Jurkat, Clone E6-1 (cell line): ENCODE measurements at regions not wholly inside any gene's neighbourhood (a gene's known extent, or its start where the extent isn't known, plus 50 kb on each side); places are given as distances from the start of the nearest gene placed in this dataset.

ENCODE experiments used
- DNase-seq: peaks from one replicate; pipeline ENCODE4 v3.0.0-alpha.2; 2011; ENCODE audit warnings: low read depth, low spot score
- H3K4me3 ChIP-seq: 2 replicates; pipeline ENCODE4 v1.5.1; 2011; ENCODE audit warnings: mild to moderate bottlenecking, low read length, control low read depth, moderate library complexity

GRCh38 chr2:75808793-75809535, 98.2 kb upstream of the GCFC2 start:
- DNase-seq: no peak
- no peak overlapping the region for H3K4me3 ChIP-seq

- no peak for DNase-seq
- no peak overlapping the region for H3K4me3 ChIP-seq
Measured at GRCh38 chr2:75807992-75808391, 97.3 kb upstream of the GCFC2 start.

DNA sequence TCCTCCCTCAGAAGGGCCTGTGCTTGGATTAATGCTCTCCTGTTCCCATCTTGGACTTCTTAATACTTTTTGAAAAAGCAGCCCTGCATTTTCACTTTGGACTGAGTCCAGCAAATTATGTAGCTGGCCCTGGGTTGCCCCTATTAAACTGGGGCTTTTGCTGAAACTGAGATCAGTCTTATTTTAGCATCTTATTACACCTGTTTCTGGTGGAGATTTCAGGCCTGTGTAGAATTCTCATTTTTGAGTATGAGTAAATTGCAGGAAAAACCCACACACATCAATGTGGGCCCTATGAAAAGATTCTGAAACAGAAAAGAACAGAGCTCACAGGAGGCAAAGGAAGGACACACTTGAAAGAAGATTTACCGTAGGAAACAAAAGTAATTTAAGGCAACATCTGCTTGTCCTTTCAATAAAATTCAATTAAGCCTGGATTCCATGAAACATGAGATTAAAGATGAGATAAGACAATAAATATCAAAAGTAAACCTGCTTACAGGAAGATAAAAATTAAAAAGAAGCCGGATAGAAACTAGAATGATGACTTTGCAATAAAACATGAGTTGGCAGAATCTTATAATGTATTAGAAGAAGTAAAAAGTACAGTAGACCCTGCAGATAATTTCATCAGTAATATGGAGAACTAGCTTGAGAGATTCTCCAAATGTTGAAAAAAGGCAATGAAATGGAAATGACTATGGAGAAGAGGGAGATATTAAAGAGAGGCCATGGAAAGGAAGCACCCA, 90.7 kb upstream of the GCFC2 start:
- DNase-seq: no peak
- no peak overlapping the region for H3K4me3 ChIP-seq

- DNase-seq: no peak
Measured at GRCh38 chr2:75800456-75800855, 89.7 kb upstream of the GCFC2 start.

GRCh38 chr2:75799859-75800258, 89.1 kb upstream of the GCFC2 start:
- no peak for DNase-seq
- no peak overlapping the region for H3K4me3 ChIP-seq

More at GRCh38 chr2:75800456-75800855, 89.7 kb upstream of the GCFC2 start:
- H3K4me3 ChIP-seq: no peak overlapping the region

DNA sequence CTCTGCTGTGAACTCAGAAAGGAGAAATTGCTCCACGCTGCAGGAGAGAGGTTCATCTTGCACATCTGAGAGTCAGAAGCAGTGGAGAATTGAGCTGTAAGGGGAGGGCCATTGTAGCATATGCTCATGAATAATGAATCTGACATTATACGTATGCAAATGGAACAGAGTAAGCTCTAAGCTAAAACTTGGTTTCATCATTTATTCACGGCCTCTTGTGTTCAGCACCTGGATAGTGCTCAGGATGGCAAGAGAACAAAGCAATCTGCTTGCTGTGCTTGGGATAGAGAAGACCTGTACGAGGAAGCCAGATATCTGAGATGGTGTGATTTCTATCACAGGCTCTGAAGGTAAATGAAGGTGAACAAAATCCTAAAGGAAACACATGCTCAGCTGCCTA, 87.9 kb upstream of the GCFC2 start:
- H3K4me3 ChIP-seq: no peak overlapping the region
- no peak for DNase-seq

GRCh38 chr2:75792996-75793395, 82.3 kb upstream of the GCFC2 start:
- H3K4me3 ChIP-seq: no peak overlapping the region
- DNase-seq: no peak

- no peak for DNase-seq
- H3K4me3 ChIP-seq: no peak overlapping the region
Measured at GRCh38 chr2:75792146-75792545, 81.4 kb upstream of the GCFC2 start.

DNA sequence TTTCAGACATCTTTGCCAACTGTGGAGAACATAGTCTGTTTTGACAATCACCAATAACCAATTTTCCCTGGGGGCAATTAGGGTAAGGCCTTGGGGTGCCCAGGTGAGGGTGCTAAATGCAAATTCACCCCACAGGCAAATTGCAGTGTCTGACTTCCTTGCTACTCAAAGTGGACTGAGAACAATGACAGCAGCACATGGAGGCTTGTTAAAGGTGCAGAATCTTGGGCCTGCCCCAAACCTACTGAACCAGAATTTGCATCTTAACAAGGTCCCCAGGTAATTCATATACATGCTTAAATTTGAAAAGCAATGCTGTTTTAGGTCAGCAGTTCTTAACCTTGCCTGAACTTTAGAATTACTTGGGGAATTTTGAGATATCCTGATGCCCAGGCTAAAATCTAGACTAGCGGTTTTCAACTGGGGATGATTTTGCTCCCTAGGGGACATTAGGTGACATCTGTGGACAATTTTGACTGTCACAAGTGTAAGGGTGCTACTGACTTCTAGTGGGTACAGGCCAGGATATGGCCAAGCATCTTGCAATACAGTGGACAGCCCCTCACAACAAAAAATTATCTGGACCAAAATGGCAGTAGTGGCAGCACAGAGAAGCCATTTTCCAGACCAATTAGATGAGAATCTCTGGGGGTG, 80.2 kb upstream of the GCFC2 start:
- DNase-seq: no peak
- no peak overlapping the region for H3K4me3 ChIP-seq

DNA sequence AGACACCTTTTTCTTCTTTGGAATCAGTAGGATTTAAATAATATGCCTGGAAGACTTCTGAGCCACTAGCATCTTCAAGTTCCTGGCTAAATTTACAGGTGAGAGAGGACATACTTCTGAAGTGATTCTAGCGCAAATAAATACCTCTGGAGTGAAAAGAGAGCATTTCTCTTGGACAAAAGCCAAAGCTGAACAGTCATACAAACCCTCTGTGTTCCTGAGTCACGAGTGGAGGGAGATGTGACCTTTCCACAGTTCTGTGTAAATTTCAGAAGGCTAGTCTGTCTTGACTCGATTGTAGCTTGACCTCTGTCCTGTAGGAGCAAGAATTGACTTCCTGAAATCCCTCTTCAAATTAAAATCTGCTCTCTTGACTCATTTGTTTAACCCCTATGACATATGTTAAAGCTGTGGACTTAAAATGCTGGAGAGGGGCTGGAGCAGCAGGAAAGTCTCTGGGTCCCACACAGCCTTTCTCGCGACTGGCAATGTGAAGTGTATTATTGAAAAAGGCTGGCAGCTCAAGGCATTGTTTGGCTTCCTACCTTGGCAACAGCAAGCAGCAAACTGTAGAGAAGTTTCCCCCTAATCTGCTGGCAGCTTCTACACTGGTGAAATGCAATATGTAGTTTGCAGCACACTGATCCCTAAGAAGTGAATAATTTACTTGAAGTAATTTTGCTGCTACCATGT, 79.6 kb upstream of the GCFC2 start:
- DNase-seq: no peak
- H3K4me3 ChIP-seq: no peak overlapping the region

DNA sequence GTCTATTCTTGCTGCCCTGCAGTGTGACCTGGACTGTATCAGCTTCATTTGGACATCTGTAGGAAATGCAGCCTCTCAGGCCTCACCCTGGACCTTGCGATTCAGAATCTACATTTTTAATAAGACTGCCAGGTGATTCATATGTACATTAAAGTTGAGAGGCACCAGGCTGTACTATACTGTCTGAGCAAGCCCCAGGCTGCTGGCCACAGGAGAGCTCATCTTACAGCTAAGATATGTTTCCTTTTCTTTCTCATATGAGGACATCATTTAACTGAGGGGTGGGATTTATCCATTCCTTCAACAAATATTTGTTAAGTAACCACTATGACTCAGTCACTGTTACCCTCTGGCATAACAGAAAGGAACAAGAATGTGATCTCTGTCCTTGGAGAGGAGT, 78.2 kb upstream of the GCFC2 start:
- DNase-seq: no peak
- no peak overlapping the region for H3K4me3 ChIP-seq

GRCh38 chr2:75788154-75788553, 77.4 kb upstream of the GCFC2 start:
- DNase-seq: no peak
- H3K4me3 ChIP-seq: no peak overlapping the region

DNA sequence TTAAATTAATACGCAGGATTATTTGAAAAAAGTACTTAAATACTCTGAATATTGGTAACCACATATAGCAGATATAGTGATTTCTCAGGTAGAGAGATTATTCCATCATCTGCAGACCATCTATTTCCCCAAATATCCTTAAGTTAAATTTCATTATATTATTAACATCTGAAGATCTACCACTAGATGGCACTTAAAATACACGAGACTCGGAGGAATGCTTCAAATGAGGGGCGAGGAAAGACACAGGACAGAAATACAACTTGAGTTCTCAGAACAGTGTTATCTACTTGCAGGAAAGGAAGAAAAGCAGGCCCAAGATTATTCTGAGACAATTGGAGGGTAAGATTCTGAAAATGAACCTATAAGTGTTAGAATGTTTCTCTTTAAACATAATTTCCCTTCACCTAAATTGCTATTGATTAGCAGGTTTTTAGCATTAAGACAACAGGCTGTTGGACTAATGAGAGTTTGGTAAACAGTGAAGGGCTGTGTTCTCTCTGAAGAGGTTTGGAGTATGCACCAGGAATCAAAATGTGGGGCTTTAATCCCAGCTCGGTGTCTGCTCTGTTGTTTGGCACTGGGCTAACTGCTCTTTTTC, 76.9 kb upstream of the GCFC2 start:
- no peak overlapping the region for H3K4me3 ChIP-seq

DNA sequence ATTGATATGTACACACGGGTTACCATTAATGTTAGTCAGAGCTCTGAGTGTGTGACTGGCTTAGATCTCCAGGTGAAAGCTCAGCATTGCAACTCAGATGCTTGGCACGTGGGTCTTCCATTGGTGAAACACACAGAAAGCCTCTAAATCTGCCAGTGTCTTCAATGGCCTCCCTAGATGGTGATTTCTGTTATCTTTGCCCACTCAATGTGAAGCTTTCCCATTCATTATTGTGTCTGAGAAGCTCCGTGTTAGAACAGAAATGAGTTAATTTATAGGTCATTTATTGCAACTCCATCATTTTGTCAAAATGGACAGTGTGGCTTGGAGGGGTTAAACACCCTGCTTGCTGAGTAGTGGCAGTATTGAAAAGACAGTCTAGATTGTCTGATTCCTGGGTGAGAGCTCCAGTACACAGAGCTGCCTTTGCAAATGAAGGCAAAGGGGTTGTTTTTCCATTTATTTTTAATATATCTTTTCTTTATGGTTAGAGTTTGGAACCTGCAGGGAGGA, 64.7 kb upstream of the GCFC2 start:
- H3K4me3 ChIP-seq: no peak overlapping the region
- DNase-seq: no peak

More for the DNA sequence above, 76.9 kb upstream of the GCFC2 start:
- peak; percentile 27 for DNase-seq

- DNase-seq: no peak
- H3K4me3 ChIP-seq: no peak overlapping the region
Measured at GRCh38 chr2:75772908-75773630, 62.4 kb upstream of the GCFC2 start.

DNA sequence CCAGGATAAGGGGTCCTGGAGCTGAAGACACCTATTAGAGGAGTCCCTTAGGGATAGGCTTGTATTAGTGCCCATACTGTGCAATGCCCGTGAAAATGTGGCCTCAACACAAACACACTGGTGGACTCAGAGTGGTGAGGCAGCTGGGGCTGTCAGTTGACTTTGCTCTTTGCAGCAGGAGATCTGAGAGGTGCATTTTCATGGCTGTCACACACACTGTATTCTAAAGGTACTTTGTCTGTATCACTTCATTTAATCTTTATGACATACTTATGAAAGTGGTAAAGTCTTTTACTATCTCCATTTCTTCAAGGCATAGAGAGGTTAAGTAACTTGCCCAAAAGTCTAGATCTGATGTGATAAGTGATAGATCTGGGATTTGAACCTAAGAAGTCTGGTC, 55.1 kb upstream of the GCFC2 start:
- no peak overlapping the region for H3K4me3 ChIP-seq
- DNase-seq: no peak

DNA sequence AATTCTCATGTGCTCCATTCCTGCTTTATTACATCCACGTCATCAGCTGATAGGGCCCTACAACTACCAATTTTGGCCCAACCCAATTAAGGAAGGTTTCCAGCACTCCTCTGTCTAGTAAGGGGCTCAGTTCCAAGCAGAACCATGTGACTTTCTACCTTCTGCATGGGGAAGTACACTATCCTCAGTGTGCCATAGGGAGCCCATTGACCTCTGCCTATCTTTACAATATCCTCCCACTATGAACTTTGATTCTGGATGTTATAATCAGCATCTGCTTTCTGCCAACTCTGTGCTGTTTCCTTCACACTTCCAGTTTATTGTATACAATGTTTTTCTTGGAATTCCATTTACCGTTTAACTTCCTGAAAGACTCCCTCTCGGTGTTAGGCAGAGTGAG, 53.9 kb upstream of the GCFC2 start:
- DNase-seq: no peak
- H3K4me3 ChIP-seq: no peak overlapping the region
